Bronchial epithelial cell (primary cell): ENCODE measurements at regions not wholly inside any gene's neighbourhood (a gene's known extent, or its start where the extent isn't known, plus 50 kb on each side); places are given as distances from the start of the nearest gene placed in this dataset.

Experiments
- DNase-seq: peaks from one replicate; pipeline ENCODE4 v3.0.0-alpha.2; 2010; ENCODE audit warnings: low read depth
- FAIRE-seq: peaks from 2 replicates; lab custom pipeline; 2011; peaks lifted over from hg19 to GRCh38; lab: Jason Lieb, UNC
- H3K27me3 ChIP-seq: 2 replicates; pipeline ENCODE4 v1.5.1; 2011; ENCODE audit warnings: low read length; ENCODE audit not compliant: control insufficient read depth, insufficient read depth
- H3K36me3 ChIP-seq: 2 replicates; pipeline ENCODE4 v1.5.1; 2011; ENCODE audit warnings: low read length; ENCODE audit not compliant: control insufficient read depth, insufficient read depth
- H3K4me3 ChIP-seq: 2 replicates; pipeline ENCODE4 v1.5.1; 2011; ENCODE audit warnings: mild to moderate bottlenecking, low read depth, low read length, control low read depth
- TF ChIP-seq, protein P1 (sequence below): IDR thresholded peaks from 2 replicates; pipeline ENCODE4 v1.5.1; 2011; ENCODE audit warnings: mild to moderate bottlenecking, moderate library complexity, low read length, control low read depth, inconsistent platforms; ENCODE audit not compliant: insufficient read depth, severe bottlenecking

DNA sequence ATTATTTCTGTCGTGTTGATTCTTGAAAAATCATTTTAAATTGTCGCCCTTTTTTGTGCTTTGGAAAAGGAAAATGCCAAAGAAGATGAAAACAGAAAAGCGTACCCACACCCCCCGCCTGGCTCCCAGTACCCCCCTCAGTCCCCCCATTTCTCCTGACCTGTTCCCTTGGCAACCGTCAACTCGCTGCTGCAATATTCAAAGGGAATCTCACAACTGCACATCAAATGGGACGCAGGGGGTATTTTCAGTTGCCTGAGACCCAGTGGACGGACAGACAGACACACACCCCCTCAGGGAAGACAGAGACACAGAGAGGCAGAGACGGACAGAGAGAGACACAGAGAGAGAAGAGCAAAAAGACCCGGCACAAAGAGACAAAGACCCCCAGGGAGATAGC is 83.5 kb upstream of the PRR20G start:
- no peak for DNase-seq
- FAIRE-seq, result no peak
- TF ChIP-seq, protein P1, sequence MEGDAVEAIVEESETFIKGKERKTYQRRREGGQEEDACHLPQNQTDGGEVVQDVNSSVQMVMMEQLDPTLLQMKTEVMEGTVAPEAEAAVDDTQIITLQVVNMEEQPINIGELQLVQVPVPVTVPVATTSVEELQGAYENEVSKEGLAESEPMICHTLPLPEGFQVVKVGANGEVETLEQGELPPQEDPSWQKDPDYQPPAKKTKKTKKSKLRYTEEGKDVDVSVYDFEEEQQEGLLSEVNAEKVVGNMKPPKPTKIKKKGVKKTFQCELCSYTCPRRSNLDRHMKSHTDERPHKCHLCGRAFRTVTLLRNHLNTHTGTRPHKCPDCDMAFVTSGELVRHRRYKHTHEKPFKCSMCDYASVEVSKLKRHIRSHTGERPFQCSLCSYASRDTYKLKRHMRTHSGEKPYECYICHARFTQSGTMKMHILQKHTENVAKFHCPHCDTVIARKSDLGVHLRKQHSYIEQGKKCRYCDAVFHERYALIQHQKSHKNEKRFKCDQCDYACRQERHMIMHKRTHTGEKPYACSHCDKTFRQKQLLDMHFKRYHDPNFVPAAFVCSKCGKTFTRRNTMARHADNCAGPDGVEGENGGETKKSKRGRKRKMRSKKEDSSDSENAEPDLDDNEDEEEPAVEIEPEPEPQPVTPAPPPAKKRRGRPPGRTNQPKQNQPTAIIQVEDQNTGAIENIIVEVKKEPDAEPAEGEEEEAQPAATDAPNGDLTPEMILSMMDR, result no peak
- H3K27me3 ChIP-seq, result peaks cover 6% of the 10 kb centered on the region
- H3K4me3 ChIP-seq, result no peak overlapping the region
- H3K36me3 ChIP-seq, result no peaks in the 10 kb centered on the region

DNA sequence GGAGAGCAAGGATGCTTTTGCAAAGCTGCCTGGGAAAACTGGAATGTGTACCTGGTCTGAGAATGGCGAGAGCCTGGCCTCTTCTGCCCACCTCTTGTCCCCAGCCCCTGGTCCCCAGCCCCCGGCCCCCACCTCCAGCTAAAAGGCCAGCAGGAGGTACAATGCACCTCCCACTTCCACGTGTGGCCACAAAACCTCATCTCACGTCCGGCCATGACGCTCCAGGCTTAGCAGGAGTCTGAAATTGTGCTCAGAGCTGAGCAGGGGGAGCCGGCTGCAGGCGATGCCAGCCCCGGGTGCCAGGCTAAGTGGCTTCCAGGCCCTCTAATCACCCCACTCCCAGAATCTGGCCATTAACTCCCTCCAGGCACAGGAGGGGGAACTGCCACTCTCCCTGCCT is 83.1 kb upstream of the PRR20G start:
- no peak for DNase-seq
- peaks cover 6% of the 10 kb centered on the region for H3K27me3 ChIP-seq
- FAIRE-seq, result no peak

DNA sequence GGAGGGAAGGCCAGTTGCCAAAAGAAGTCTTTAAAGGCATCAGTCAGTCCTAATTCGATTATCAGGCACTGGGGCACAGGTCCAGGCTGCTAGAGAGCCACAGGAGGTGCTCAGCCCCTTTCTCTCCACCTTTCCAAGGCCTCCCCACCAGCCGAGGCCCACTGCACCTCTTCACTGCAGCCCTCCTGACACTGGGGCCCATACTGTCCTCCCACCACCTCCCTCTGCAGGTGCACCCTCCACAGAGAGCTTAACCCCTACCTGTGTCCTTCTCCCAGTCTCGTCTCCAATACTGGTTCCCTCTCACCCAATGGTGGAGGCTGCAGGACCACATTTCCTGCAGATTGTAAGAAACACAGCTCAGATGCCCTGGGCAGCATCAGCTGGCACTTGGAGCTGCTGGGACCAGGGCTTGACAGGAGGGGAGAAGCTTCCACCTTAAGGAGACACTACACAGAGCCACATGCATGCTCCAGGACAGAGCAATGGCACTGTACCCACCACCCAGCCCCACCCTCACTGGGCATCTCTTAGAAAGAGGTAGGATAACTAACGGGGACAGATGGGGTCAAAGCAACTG is 81.6 kb upstream of the PRR20G start:
- Histone ChIP-seq H3K36me3 (no peaks in the 10 kb centered on the region), H3K4me3 (no peak overlapping the region), H3K27me3 (peaks cover 6% of the 10 kb centered on the region)
- TF ChIP-seq, protein P1, result no peak
- DNase-seq (no peak), FAIRE-seq (no peak)

More for the DNA sequence above, 83.1 kb upstream of the PRR20G start:
- TF ChIP-seq, protein P1, result no peak
- Histone ChIP-seq H3K36me3 (no peaks in the 10 kb centered on the region), H3K4me3 (no peak overlapping the region)

DNA sequence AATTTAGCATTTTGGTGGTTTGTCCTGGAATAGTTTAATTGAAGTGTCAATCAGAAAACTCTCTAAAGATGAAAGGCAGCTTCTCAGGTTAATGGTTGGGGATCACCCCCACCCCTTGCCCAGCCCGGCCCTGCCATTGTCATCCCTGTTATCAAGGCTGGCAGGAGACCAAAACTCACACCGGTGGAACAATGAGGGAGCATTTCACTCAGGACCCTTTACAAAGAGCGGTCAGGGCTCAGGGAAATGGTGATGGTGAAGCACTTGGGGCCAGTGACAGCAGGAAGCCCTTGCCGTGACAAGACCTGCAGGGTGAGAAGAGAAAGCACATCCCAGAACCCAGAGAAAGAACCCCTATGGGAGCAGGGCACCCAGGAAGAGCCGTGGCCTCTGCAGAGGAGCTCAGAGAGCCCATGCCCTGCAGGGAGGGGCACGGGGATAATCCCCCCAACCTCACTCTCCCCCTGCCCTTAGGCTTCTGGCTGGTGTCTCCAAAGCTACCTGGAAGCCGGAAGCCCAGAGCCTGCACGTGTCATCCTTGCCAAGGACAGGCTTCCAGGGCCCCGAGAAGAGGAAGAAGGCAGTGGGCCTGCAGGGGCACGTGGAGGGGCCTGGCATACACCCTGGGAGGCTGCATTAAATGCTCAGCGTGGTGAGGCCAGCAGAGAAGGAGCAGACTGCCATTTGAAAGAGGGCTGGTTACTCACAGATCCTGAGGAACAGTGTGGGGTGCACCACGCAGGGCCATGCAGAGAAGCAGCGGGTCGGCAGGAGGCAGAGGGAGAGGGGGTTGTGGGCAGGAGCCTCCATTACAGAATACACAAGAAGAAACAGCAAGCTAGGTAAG is 80.6 kb upstream of the PRR20G start:
- peaks cover 6% of the 10 kb centered on the region for H3K27me3 ChIP-seq
- no peak for DNase-seq
- H3K4me3 ChIP-seq, result no peak overlapping the region
- FAIRE-seq, result no peak
- no peaks in the 10 kb centered on the region for H3K36me3 ChIP-seq
- TF ChIP-seq, protein P1, result no peak

DNA sequence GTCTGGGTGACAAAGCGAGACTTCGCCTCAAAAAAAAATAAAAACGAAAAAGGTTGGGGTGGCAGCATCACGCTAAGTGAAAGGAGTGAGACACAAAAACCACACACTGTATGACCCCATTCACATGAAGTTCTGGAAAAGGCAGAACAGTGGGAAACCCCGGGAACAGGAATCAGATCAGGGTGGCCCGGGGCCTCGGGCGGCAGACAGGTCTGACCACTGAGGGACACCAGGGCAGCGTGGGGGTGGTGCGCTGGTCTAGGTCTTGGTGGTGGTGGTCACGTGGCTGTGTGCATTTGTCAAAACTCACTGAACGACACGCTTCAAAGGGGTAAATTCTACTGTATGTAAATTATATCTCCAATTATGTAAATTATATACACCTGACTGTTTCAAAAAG is 79.7 kb upstream of the PRR20G start:
- no peak overlapping the region for H3K4me3 ChIP-seq
- peaks cover 6% of the 10 kb centered on the region for H3K27me3 ChIP-seq
- TF ChIP-seq, protein P1, result no peak
- no peaks in the 10 kb centered on the region for H3K36me3 ChIP-seq
- FAIRE-seq (no peak), DNase-seq (no peak)
